Panc1 (cell line): ENCODE measurements at regions not wholly inside any gene's neighbourhood (a gene's known extent, or its start where the extent isn't known, plus 50 kb on each side); places are given as distances from the start of the nearest gene placed in this dataset.

Experiments used
- ATAC-seq: fragments of 200-7000 bp; cut with Tn5 transposase; 2 replicates; pipeline ENCODE4 v1.9.1; 2020; ENCODE audit warnings: mild to moderate bottlenecking, moderate library complexity
- BruUV-seq: library from RNA; stranded (reverse); fragments of 400-500 nt; replicated peaks from 2 replicates; lab custom pipeline; 2021; lab: Mats Ljungman, UMichigan
- CTCF ChIA-PET: fragments of 300-600 bp; sonication (Branson Sonifier 250); formaldehyde crosslinking; loops from one replicate; lab custom pipeline; 2022; ENCODE audit warnings: antibody characterized with exemption; lab: Charles Lee
- POLR2A ChIA-PET: fragments of 300-600 bp; sonication (Branson Sonifier 250); formaldehyde crosslinking; loops from one replicate; lab custom pipeline; 2022; ENCODE audit warnings: antibody characterized with exemption; lab: Charles Lee
- DNase-seq: peaks from one replicate; pipeline ENCODE4 v3.0.0-alpha.2; 2010; ENCODE audit warnings: low read depth, low spot score
- H3K27ac ChIP-seq: 2 replicates; pipeline ENCODE4 v1.5.1; 2011; ENCODE audit warnings: mild to moderate bottlenecking, low read length, inconsistent platforms
- H3K27me3 ChIP-seq: fragments of 200-500 bp; sonication (Bioruptor generic); 2 replicates; pipeline ENCODE4 v1.6.0; 2014; ENCODE audit warnings: low read length, inconsistent platforms; ENCODE audit not compliant: control insufficient read depth, insufficient read depth
- H3K36me3 ChIP-seq: fragments of 200-500 bp; sonication (Bioruptor generic); 2 replicates; pipeline ENCODE4 v1.5.1; 2014; ENCODE audit warnings: inconsistent platforms, mild to moderate bottlenecking, low read length, moderate library complexity; ENCODE audit not compliant: control insufficient read depth, insufficient read depth
- H3K4me1 ChIP-seq: 2 replicates; pipeline ENCODE4 v1.5.1; 2011; ENCODE audit warnings: inconsistent platforms, mild to moderate bottlenecking, low read length, moderate library complexity; ENCODE audit not compliant: control insufficient read depth, insufficient read depth
- H3K4me3 ChIP-seq, 2 experiments: 2 replicates each; pipeline ENCODE4 v1.5.1; 2011 to 2012; ENCODE audit warnings: low read depth in 2 of 2, low read length in 2 of 2, mild to moderate bottlenecking in 2 of 2, inconsistent platforms in 1 of 2, moderate library complexity in 1 of 2
- H3K9me3 ChIP-seq: fragments of 200-500 bp; sonication (Bioruptor generic); 2 replicates; pipeline ENCODE4 v1.5.1; 2014; ENCODE audit warnings: low read depth, mild to moderate bottlenecking, inconsistent platforms, low read length, moderate library complexity; ENCODE audit not compliant: control insufficient read depth, insufficient read depth
- POLR2AphosphoS5 ChIP-seq: IDR thresholded peaks from 2 replicates; pipeline ENCODE4 v1.6.1; 2012; ENCODE audit warnings: mild to moderate bottlenecking, low read depth, low read length, moderate library complexity
- SIN3A ChIP-seq: IDR thresholded peaks from 2 replicates; pipeline ENCODE4 v1.6.1; 2012; ENCODE audit warnings: low read depth, mild to moderate bottlenecking, low read length, moderate library complexity, borderline replicate concordance; ENCODE audit not compliant: insufficient read depth
- TCF7L2 ChIP-seq: IDR thresholded peaks from 2 replicates; pipeline ENCODE4 v1.6.1; 2011; ENCODE audit warnings: mild to moderate bottlenecking, low read depth, low read length, inconsistent platforms
- in situ Hi-C: cut with HindIII; loops from 2 replicates; pipeline ENCODE4 v1.10.0; 2016; ENCODE audit warnings: low sequenced_read_pairs, low pct_unique_long_range_greater_than_20kb
- intact Hi-C: fragments of 100-400 bp; cut with micrococcal nuclease; formaldehyde crosslinking; loops from one replicate; pipeline ENCODE4 v1.10.0; 2022; ENCODE audit not compliant: unreplicated experiment
- TF ChIP-seq, protein P1 (sequence below), 2 experiments: IDR thresholded peaks; 2 replicates each; pipeline ENCODE4 v1.6.1; 2011 to 2012; ENCODE audit warnings: low read depth in 2 of 2, control low read depth in 1 of 2, low read length in 1 of 2, mild to moderate bottlenecking in 1 of 2, moderate library complexity in 1 of 2; ENCODE audit not compliant: insufficient read depth in 1 of 2
- TF ChIP-seq, protein P2 (sequence below): fragments of 450-650 bp; IDR thresholded peaks from 2 replicates; pipeline ENCODE4 v1.5.1; 2017; ENCODE audit warnings: mild to moderate bottlenecking

DNA sequence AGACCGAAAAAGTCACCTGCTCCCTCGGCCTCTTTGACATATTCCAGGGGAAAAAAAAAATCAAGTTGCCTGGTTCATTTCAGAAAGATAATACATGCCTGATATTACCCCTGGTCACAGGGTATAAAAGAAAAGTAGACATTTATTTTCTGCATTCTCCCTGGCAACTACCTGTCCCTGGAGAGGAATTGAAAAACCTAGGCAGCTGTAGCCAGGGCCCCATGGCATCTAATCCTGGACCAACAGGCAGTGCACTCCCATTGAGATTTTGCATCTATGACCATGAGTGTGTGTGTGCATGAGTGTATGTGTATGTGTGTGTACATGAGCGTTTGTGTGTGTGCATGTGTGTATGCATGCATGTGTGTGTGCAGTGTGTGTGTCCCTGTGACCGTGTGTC is 338.2 kb upstream of the PFKP start:
- BruUV-seq = no TSS peak
- H3K27ac ChIP-seq = no peak overlapping the region
- CTCF ChIA-PET = no interaction called here

DNA sequence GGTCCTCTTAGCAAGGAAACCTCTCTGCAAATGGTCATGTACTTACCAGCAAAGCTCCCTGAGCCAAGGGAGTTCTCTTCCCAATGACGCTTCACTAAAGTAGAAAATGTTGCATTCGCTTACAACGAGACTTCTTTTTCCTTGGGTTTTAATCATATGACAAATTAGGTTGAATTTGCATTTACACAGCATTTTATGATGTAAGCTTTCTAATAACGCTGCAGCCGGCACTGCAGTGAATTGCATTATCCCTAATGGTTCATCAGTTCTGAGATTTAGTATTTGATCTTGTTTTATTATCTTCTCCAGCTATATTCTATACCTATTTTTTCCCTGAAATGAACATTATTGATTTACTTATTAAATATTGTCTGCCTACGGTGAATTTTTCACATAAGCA is 339.3 kb upstream of the PFKP start:
- ChIA-PET POLR2A (no interaction called here), CTCF (no interaction called here)
- intact Hi-C loops (no loop called here), in situ Hi-C loops (no loop called here)
- no peaks in the 10 kb centered on the region for H3K36me3 ChIP-seq
- ATAC-seq = no peak
- TF ChIP-seq, protein P1, sequence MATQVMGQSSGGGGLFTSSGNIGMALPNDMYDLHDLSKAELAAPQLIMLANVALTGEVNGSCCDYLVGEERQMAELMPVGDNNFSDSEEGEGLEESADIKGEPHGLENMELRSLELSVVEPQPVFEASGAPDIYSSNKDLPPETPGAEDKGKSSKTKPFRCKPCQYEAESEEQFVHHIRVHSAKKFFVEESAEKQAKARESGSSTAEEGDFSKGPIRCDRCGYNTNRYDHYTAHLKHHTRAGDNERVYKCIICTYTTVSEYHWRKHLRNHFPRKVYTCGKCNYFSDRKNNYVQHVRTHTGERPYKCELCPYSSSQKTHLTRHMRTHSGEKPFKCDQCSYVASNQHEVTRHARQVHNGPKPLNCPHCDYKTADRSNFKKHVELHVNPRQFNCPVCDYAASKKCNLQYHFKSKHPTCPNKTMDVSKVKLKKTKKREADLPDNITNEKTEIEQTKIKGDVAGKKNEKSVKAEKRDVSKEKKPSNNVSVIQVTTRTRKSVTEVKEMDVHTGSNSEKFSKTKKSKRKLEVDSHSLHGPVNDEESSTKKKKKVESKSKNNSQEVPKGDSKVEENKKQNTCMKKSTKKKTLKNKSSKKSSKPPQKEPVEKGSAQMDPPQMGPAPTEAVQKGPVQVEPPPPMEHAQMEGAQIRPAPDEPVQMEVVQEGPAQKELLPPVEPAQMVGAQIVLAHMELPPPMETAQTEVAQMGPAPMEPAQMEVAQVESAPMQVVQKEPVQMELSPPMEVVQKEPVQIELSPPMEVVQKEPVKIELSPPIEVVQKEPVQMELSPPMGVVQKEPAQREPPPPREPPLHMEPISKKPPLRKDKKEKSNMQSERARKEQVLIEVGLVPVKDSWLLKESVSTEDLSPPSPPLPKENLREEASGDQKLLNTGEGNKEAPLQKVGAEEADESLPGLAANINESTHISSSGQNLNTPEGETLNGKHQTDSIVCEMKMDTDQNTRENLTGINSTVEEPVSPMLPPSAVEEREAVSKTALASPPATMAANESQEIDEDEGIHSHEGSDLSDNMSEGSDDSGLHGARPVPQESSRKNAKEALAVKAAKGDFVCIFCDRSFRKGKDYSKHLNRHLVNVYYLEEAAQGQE (IDR thresholded peaks at IDR 0.05; ENCODE audit: insufficient read depth in 1 of 2, low read depth in 2 of 2, low read length in 1 of 2) = no peak
- TF ChIP-seq TCF7L2 (no peak), POLR2AphosphoS5 (no peak), SIN3A (no peak)
- TF ChIP-seq, protein P2, sequence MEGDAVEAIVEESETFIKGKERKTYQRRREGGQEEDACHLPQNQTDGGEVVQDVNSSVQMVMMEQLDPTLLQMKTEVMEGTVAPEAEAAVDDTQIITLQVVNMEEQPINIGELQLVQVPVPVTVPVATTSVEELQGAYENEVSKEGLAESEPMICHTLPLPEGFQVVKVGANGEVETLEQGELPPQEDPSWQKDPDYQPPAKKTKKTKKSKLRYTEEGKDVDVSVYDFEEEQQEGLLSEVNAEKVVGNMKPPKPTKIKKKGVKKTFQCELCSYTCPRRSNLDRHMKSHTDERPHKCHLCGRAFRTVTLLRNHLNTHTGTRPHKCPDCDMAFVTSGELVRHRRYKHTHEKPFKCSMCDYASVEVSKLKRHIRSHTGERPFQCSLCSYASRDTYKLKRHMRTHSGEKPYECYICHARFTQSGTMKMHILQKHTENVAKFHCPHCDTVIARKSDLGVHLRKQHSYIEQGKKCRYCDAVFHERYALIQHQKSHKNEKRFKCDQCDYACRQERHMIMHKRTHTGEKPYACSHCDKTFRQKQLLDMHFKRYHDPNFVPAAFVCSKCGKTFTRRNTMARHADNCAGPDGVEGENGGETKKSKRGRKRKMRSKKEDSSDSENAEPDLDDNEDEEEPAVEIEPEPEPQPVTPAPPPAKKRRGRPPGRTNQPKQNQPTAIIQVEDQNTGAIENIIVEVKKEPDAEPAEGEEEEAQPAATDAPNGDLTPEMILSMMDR = no peak
- BruUV-seq = no TSS peak
- H3K9me3 ChIP-seq = no peaks in the 10 kb centered on the region
- no peaks in the 10 kb centered on the region; the same call in 1 of the 2 replicates for H3K27me3 ChIP-seq
- H3K27ac ChIP-seq = no peak overlapping the region
- no peaks in the 10 kb centered on the region for H3K4me1 ChIP-seq
- no peak overlapping the region for H3K4me3 ChIP-seq
- no peak for DNase-seq

More for the DNA sequence above, 338.2 kb upstream of the PFKP start:
- TF ChIP-seq SIN3A (no peak), POLR2AphosphoS5 (no peak), TCF7L2 (no peak)
- TF ChIP-seq, protein P1 (IDR thresholded peaks at IDR 0.05; ENCODE audit: insufficient read depth in 1 of 2, low read depth in 2 of 2, low read length in 1 of 2) = no peak
- TF ChIP-seq, protein P2 = no peak
- intact Hi-C loops = no loop called here
- Histone ChIP-seq H3K36me3 (no peaks in the 10 kb centered on the region), H3K27me3 (no peaks in the 10 kb centered on the region; the same call in 1 of the 2 replicates), H3K4me3 (no peak overlapping the region), H3K9me3 (no peaks in the 10 kb centered on the region), H3K4me1 (no peaks in the 10 kb centered on the region)
- no peak for DNase-seq
- ATAC-seq = no peak
- in situ Hi-C loops = no loop called here
- POLR2A ChIA-PET = no interaction called here
